Fibroblast of lung (primary cell): ENCODE measurements at regions not wholly inside any gene's neighbourhood (a gene's known extent, or its start where the extent isn't known, plus 50 kb on each side); places are given as distances from the start of the nearest gene placed in this dataset.

Experiments used
- DNase-seq, 2 donors: peaks; one replicate each; pipeline versions ENCODE4 v3.0.0 to v3.0.0-alpha.2; 2010; ENCODE audit warnings: low read depth in 2 of 2
- H2AFZ ChIP-seq: 2 replicates; pipeline ENCODE4 v1.5.1; 2012; ENCODE audit warnings: low read length, control low read depth, inconsistent platforms
- H3K27ac ChIP-seq: 2 replicates; pipeline ENCODE4 v1.5.1; 2011; ENCODE audit warnings: low read length, control low read depth; ENCODE audit not compliant: insufficient read depth
- H3K27me3 ChIP-seq: 2 replicates; pipeline ENCODE4 v1.5.1; 2011; ENCODE audit warnings: mild to moderate bottlenecking, low read length; ENCODE audit not compliant: control insufficient read depth, insufficient read depth
- H3K36me3 ChIP-seq: 2 replicates; pipeline ENCODE4 v1.5.1; 2011; ENCODE audit warnings: low read length; ENCODE audit not compliant: control insufficient read depth, insufficient read depth
- H3K4me1 ChIP-seq: 2 replicates; pipeline ENCODE4 v1.5.1; 2011; ENCODE audit warnings: low read length; ENCODE audit not compliant: control insufficient read depth, insufficient read depth; ENCODE audit errors: extremely low read depth
- H3K4me2 ChIP-seq: 2 replicates; pipeline ENCODE4 v1.5.1; 2011; ENCODE audit warnings: low read length, control low read depth; ENCODE audit not compliant: insufficient read depth; ENCODE audit errors: extremely low read depth
- H3K4me3 ChIP-seq, 4 experiments: fragments of 200-600 bp in 1 of 4; sonication (generic) in 1 of 4; replicated peaks in 1 of 4; 2 replicates each; pipeline ENCODE4 v1.5.1; 2011 to 2016; ENCODE audit warnings: low read length in 4 of 4, low read depth in 3 of 4, mild to moderate bottlenecking in 3 of 4, control low read depth in 2 of 4, inconsistent platforms in 1 of 4, mixed read lengths in 1 of 4; ENCODE audit not compliant: insufficient read depth in 1 of 4; ENCODE audit errors: control extremely low read depth in 1 of 4
- H3K79me2 ChIP-seq: 2 replicates; pipeline ENCODE4 v1.5.1; 2012; ENCODE audit warnings: mild to moderate bottlenecking, low read length, inconsistent platforms; ENCODE audit not compliant: control insufficient read depth, insufficient read depth
- H3K9ac ChIP-seq: 2 replicates; pipeline ENCODE4 v1.5.1; 2011; ENCODE audit warnings: mild to moderate bottlenecking, low read length, control low read depth; ENCODE audit not compliant: insufficient read depth
- H3K9me3 ChIP-seq: 2 replicates; pipeline ENCODE4 v1.5.1; 2012; ENCODE audit warnings: low read depth, low read length; ENCODE audit not compliant: control insufficient read depth, insufficient read depth
- H4K20me1 ChIP-seq: 2 replicates; pipeline ENCODE4 v1.5.1; 2011; ENCODE audit warnings: low read length; ENCODE audit not compliant: control insufficient read depth, insufficient read depth; ENCODE audit errors: extremely low read depth
- CTCF ChIP-seq, 2 donors: IDR thresholded peaks in 1 of 2; conservative IDR thresholded peaks in 1 of 2; 1 replicate in 1 of 2; 2 replicates in 1 of 2; pipeline ENCODE4 v1.5.1; 2011 to 2012; ENCODE audit warnings: low read length in 2 of 2, control low read depth in 1 of 2, inconsistent platforms in 1 of 2, low read depth in 1 of 2, mild to moderate bottlenecking in 1 of 2
- EZH2 ChIP-seq: IDR thresholded peaks from 2 replicates; pipeline ENCODE4 v1.5.1; 2012; ENCODE audit warnings: low read length, control low read depth, mild to moderate bottlenecking; ENCODE audit errors: missing control alignments

GRCh38 chr1:185377831-185378230 is 60.8 kb upstream of the IVNS1ABP start:
- Histone ChIP-seq H3K4me3 (no peak overlapping the region), H2AFZ (no peak overlapping the region), H3K79me2 (no peaks in the 10 kb centered on the region), H3K9ac (no peak overlapping the region), H3K4me2 (no peak overlapping the region), H3K36me3 (no peaks in the 10 kb centered on the region), H3K4me1 (no peaks in the 10 kb centered on the region), H3K27ac (no peak overlapping the region), H3K9me3 (no peaks in the 10 kb centered on the region), H3K27me3 (no peaks in the 10 kb centered on the region), H4K20me1 (no peaks in the 10 kb centered on the region)
- DNase-seq = no peak
- no peak for TF ChIP-seq EZH2

GRCh38 chr1:185376840-185377635 is 60.0 kb upstream of the IVNS1ABP start:
- peak in 1 of 2 donors; percentile 63 for DNase-seq
- H3K9me3 ChIP-seq = no peaks in the 10 kb centered on the region
- no peak overlapping the region for H3K27ac ChIP-seq
- H3K27me3 ChIP-seq = no peaks in the 10 kb centered on the region
- no peaks in the 10 kb centered on the region for H3K4me1 ChIP-seq
- no peak overlapping the region for H3K9ac ChIP-seq
- no peaks in the 10 kb centered on the region for H3K36me3 ChIP-seq
- H4K20me1 ChIP-seq = no peaks in the 10 kb centered on the region
- H3K4me3 ChIP-seq = no peak overlapping the region
- no peaks in the 10 kb centered on the region for H3K79me2 ChIP-seq
- TF ChIP-seq CTCF (conservative IDR thresholded peaks at IDR 0.05 in 1 of 2, IDR thresholded peaks at IDR 0.05 in 1 of 2; ENCODE audit: low read depth in 1 of 2, low read length in 2 of 2) (no peak), EZH2 (no peak)
- no peak overlapping the region for H3K4me2 ChIP-seq
- H2AFZ ChIP-seq = no peak overlapping the region

- Histone ChIP-seq H3K79me2 (no peaks in the 10 kb centered on the region), H3K9me3 (no peaks in the 10 kb centered on the region), H3K27ac (no peak overlapping the region), H4K20me1 (no peaks in the 10 kb centered on the region), H3K27me3 (no peaks in the 10 kb centered on the region), H3K4me2 (no peak overlapping the region), H3K4me3 (no peak overlapping the region), H3K4me1 (no peaks in the 10 kb centered on the region), H2AFZ (no peak overlapping the region), H3K36me3 (no peaks in the 10 kb centered on the region), H3K9ac (no peak overlapping the region)
- no peak for DNase-seq
- TF ChIP-seq EZH2 = no peak
Measured at GRCh38 chr1:185376288-185376687, 59.2 kb upstream of the IVNS1ABP start.

- TF ChIP-seq EZH2 = no peak
- no peak for TF ChIP-seq CTCF (conservative IDR thresholded peaks at IDR 0.05 in 1 of 2, IDR thresholded peaks at IDR 0.05 in 1 of 2; ENCODE audit: low read depth in 1 of 2, low read length in 2 of 2)
- no peaks in the 10 kb centered on the region for H3K36me3 ChIP-seq
- no peak overlapping the region for H3K27ac ChIP-seq
Measured at GRCh38 chr1:185375583-185375982, 58.5 kb upstream of the IVNS1ABP start.

More at GRCh38 chr1:185375583-185375982, 58.5 kb upstream of the IVNS1ABP start:
- Histone ChIP-seq H3K4me3 (no peak overlapping the region), H3K9me3 (no peaks in the 10 kb centered on the region), H2AFZ (no peak overlapping the region), H4K20me1 (no peaks in the 10 kb centered on the region), H3K79me2 (no peaks in the 10 kb centered on the region), H3K4me2 (no peak overlapping the region), H3K4me1 (no peaks in the 10 kb centered on the region), H3K27me3 (no peaks in the 10 kb centered on the region), H3K9ac (no peak overlapping the region)
- DNase-seq = no peak
